HepG2 (cell line): ENCODE measurements at regions not wholly inside any gene's neighbourhood (a gene's known extent, or its start where the extent isn't known, plus 50 kb on each side); places are given as distances from the start of the nearest gene placed in this dataset.

Experiments
- HMG20B ChIP-seq: conservative IDR thresholded peaks from 2 replicates; pipeline ENCODE4 v1.6.1; 2016; ENCODE audit warnings: missing genetic modification reagents, missing compliant biosample characterization
- KDM3A ChIP-seq: IDR thresholded peaks from 2 replicates; pipeline ENCODE4 v1.6.1; 2018; ENCODE audit warnings: low read depth, missing compliant biosample characterization
- PAXIP1 ChIP-seq: sonication (generic); formaldehyde crosslinking; conservative IDR thresholded peaks from 2 replicates; pipeline ENCODE4 v1.4.0; 2020; ENCODE audit warnings: mild to moderate bottlenecking, missing genetic modification reagents, moderate library complexity
- SUZ12 ChIP-seq: fragments of 150-350 bp; IDR thresholded peaks from 2 replicates; pipeline ENCODE4 v1.6.1; 2014; ENCODE audit warnings: low read depth, low read length
- ZNF609 ChIP-seq: sonication (generic); formaldehyde crosslinking; IDR thresholded peaks from 2 replicates; pipeline ENCODE4 v1.4.0; 2020; ENCODE audit warnings: mild to moderate bottlenecking, missing genetic modification reagents, borderline replicate concordance
- ZSCAN29 ChIP-seq: sonication (generic); formaldehyde crosslinking; conservative IDR thresholded peaks from 2 replicates; pipeline ENCODE4 v1.4.0; 2020; ENCODE audit warnings: mild to moderate bottlenecking, missing genetic modification reagents
- TF ChIP-seq, protein P1 (sequence below): sonication (generic); formaldehyde crosslinking; IDR thresholded peaks from 2 replicates; pipeline ENCODE4 v1.9.0; 2021; ENCODE audit warnings: missing genetic modification reagents, borderline replicate concordance

GRCh38 chr2:142285480-142285879, 154.7 kb upstream of the LRP1B start:
- TF ChIP-seq HMG20B = no peak
- TF ChIP-seq SUZ12 = no peak
- TF ChIP-seq ZSCAN29 (CRISPR knock-in tag) = no peak
- no peak for TF ChIP-seq KDM3A (CRISPR knock-in tag)
- TF ChIP-seq ZNF609 (CRISPR knock-in tag) = no peak
- TF ChIP-seq, protein P1, sequence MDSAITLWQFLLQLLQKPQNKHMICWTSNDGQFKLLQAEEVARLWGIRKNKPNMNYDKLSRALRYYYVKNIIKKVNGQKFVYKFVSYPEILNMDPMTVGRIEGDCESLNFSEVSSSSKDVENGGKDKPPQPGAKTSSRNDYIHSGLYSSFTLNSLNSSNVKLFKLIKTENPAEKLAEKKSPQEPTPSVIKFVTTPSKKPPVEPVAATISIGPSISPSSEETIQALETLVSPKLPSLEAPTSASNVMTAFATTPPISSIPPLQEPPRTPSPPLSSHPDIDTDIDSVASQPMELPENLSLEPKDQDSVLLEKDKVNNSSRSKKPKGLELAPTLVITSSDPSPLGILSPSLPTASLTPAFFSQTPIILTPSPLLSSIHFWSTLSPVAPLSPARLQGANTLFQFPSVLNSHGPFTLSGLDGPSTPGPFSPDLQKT (CRISPR knock-in tag) = no peak
- no peak for TF ChIP-seq PAXIP1 (CRISPR knock-in tag)
